GM12872 (cell line): ENCODE measurements at regions not wholly inside any gene's neighbourhood (a gene's known extent, or its start where the extent isn't known, plus 50 kb on each side); places are given as distances from the start of the nearest gene placed in this dataset.

ENCODE experiments used
- CTCF ChIP-seq: IDR thresholded peaks from 3 replicates; pipeline ENCODE4 v1.5.1; 2011; ENCODE audit warnings: low read depth, mild to moderate bottlenecking, low read length, moderate library complexity; ENCODE audit not compliant: insufficient read depth

- no peak for TF ChIP-seq CTCF
These were observed 84.9 kb upstream of the LRFN2 start for GRCh38 chr6:40672087-40672486.

GRCh38 chr6:40671694-40672050 lies 84.5 kb upstream of the LRFN2 start:
- no peak for TF ChIP-seq CTCF

- no peak for TF ChIP-seq CTCF
These were observed 84.0 kb upstream of the LRFN2 start for GRCh38 chr6:40671001-40671693.

GRCh38 chr6:40669343-40669742 lies 82.2 kb upstream of the LRFN2 start:
- no peak for TF ChIP-seq CTCF

- TF ChIP-seq CTCF: no peak
These were observed 81.0 kb upstream of the LRFN2 start for GRCh38 chr6:40668203-40668602.

GRCh38 chr6:40666530-40666929 lies 79.4 kb upstream of the LRFN2 start:
- no peak for TF ChIP-seq CTCF

- no peak for TF ChIP-seq CTCF
These were observed 74.6 kb upstream of the LRFN2 start for GRCh38 chr6:40661726-40662125.
